PC-3 (cell line): ENCODE measurements at regions not wholly inside any gene's neighbourhood (a gene's known extent, or its start where the extent isn't known, plus 50 kb on each side); places are given as distances from the start of the nearest gene placed in this dataset.
"Not testable (repeated sequence)": the region's sequence is repeated elsewhere in the genome, so short reads cannot be mapped to it uniquely, and the experiment has no call there.

Experiments
- ATAC-seq: fragments of 200-7000 bp; cut with Tn5 transposase; 2 replicates; pipeline ENCODE4 v1.9.1; 2020; ENCODE audit warnings: mild to moderate bottlenecking, moderate library complexity
- BruUV-seq: library from RNA; stranded (reverse); fragments of 400-500 nt; replicated peaks from 2 replicates; lab custom pipeline; 2021; lab: Mats Ljungman, UMichigan
- CTCF ChIA-PET: fragments of 300-600 bp; sonication (Branson Sonifier 250); formaldehyde crosslinking; loops from one replicate; lab custom pipeline; 2022; ENCODE audit warnings: antibody characterized with exemption; lab: Charles Lee
- POLR2A ChIA-PET: fragments of 300-600 bp; sonication (Branson Sonifier 250); formaldehyde crosslinking; loops from one replicate; lab custom pipeline; 2022; ENCODE audit warnings: antibody characterized with exemption; ENCODE audit not compliant: unreplicated experiment; lab: Charles Lee
- DNase-seq: peaks from one replicate; pipeline ENCODE4 v3.0.0-alpha.2; 2015
- H2AFZ ChIP-seq: fragments of 300-600 bp; sonication (generic); 2 replicates; pipeline ENCODE4 v1.6.0; 2016; ENCODE audit warnings: antibody characterized with exemption, low read length
- H3F3A ChIP-seq: fragments of 300-600 bp; sonication (generic); one replicate; pipeline ENCODE4 v1.6.0; 2017; ENCODE audit warnings: antibody characterized with exemption, low read length, control low read depth, mild to moderate bottlenecking; ENCODE audit not compliant: unreplicated experiment
- H3K27ac ChIP-seq: fragments of 300-600 bp; sonication (generic); 2 replicates; pipeline ENCODE4 v1.5.1; 2016; ENCODE audit warnings: mild to moderate bottlenecking, low read length
- H3K27me3 ChIP-seq: fragments of 300-600 bp; sonication (generic); 2 replicates; pipeline ENCODE4 v1.6.1; 2016; ENCODE audit warnings: low read length, mixed read lengths
- H3K36me3 ChIP-seq: fragments of 300-600 bp; sonication (generic); 2 replicates; pipeline ENCODE4 v1.6.1; 2016; ENCODE audit warnings: low read depth, mixed run types, low read length, mixed read lengths
- H3K4me1 ChIP-seq: fragments of 300-600 bp; sonication (generic); 2 replicates; pipeline ENCODE4 v1.5.1; 2016; ENCODE audit warnings: low read length; ENCODE audit not compliant: insufficient read depth
- H3K4me2 ChIP-seq: fragments of 300-600 bp; sonication (generic); 2 replicates; pipeline ENCODE4 v1.6.0; 2016; ENCODE audit warnings: low read length
- H3K4me3 ChIP-seq: fragments of 300-600 bp; sonication (generic); 2 replicates; pipeline ENCODE4 v1.5.1; 2016; ENCODE audit warnings: mild to moderate bottlenecking, low read length, mixed read lengths
- H3K79me2 ChIP-seq: fragments of 300-600 bp; sonication (generic); 2 replicates; pipeline ENCODE4 v1.6.1; 2017; ENCODE audit warnings: low read length, mixed read lengths
- H3K9ac ChIP-seq: fragments of 300-600 bp; sonication (generic); 2 replicates; pipeline ENCODE4 v1.6.0; 2016; ENCODE audit warnings: mild to moderate bottlenecking, low read length
- H3K9me2 ChIP-seq: fragments of 300-600 bp; sonication (generic); replicated peaks from 2 replicates; pipeline ENCODE4 v1.6.1; 2016; ENCODE audit warnings: mixed run types, low read length, mixed read lengths
- H3K9me3 ChIP-seq: fragments of 300-600 bp; sonication (generic); 2 replicates; pipeline ENCODE4 v1.6.1; 2016; ENCODE audit warnings: low read length, mixed read lengths
- H4K20me1 ChIP-seq: fragments of 300-600 bp; sonication (generic); 2 replicates; pipeline ENCODE4 v1.6.1; 2016; ENCODE audit warnings: low read length, mixed read lengths
- EZH2 ChIP-seq: fragments of 300-600 bp; sonication (generic); IDR thresholded peaks from one replicate; pipeline ENCODE4 v1.6.1; 2017; ENCODE audit warnings: antibody characterized with exemption, mild to moderate bottlenecking, low read length; ENCODE audit not compliant: unreplicated experiment
- EZH2phosphoT487 ChIP-seq: fragments of 300-600 bp; sonication (generic); IDR thresholded peaks from 2 replicates; pipeline ENCODE4 v1.6.1; 2018; ENCODE audit warnings: mild to moderate bottlenecking, antibody characterized with exemption, low read length, borderline replicate concordance
- intact Hi-C: fragments of 100-400 bp; cut with micrococcal nuclease; formaldehyde crosslinking; loops from 2 replicates; pipeline ENCODE4 v1.9.0; 2023
- TF ChIP-seq, protein P1 (sequence below): fragments of 300-600 bp; sonication (generic); conservative IDR thresholded peaks from 2 replicates; pipeline ENCODE4 v1.5.1; 2017; ENCODE audit warnings: antibody characterized with exemption, low read depth, mild to moderate bottlenecking, low read length

DNA sequence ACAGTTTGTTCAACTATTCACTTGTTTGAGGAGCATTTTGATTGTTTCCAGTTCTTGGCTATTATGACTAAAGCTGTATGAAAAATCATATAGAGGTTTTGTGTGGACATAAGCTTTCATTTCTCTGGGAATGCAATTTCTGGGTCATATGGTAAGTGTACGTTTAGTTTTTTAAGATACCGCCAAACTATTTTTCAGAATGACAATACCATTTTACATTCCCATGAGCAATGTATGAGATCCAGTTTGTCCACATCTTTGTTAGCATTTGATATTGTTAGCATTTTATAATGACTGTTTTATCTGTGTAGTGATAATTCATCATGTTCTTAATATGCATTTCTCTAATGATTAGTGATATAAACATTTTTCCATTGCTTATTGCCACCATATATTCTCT lies 258.7 kb upstream of the CTNNB1 start:
- no peaks in the 10 kb centered on the region for H3K9me3 ChIP-seq
- H3K4me1 ChIP-seq: peaks cover 10% of the 10 kb centered on the region; the same call in 1 of the 2 replicates
- H3F3A ChIP-seq: no peaks in the 10 kb centered on the region
- H2AFZ ChIP-seq: no peak overlapping the region
- ChIA-PET POLR2A (no interaction called here), CTCF (no interaction called here)
- H3K4me2 ChIP-seq: no peak overlapping the region
- TF ChIP-seq EZH2phosphoT487 (no peak), EZH2 (no peak)
- TF ChIP-seq, protein P1, sequence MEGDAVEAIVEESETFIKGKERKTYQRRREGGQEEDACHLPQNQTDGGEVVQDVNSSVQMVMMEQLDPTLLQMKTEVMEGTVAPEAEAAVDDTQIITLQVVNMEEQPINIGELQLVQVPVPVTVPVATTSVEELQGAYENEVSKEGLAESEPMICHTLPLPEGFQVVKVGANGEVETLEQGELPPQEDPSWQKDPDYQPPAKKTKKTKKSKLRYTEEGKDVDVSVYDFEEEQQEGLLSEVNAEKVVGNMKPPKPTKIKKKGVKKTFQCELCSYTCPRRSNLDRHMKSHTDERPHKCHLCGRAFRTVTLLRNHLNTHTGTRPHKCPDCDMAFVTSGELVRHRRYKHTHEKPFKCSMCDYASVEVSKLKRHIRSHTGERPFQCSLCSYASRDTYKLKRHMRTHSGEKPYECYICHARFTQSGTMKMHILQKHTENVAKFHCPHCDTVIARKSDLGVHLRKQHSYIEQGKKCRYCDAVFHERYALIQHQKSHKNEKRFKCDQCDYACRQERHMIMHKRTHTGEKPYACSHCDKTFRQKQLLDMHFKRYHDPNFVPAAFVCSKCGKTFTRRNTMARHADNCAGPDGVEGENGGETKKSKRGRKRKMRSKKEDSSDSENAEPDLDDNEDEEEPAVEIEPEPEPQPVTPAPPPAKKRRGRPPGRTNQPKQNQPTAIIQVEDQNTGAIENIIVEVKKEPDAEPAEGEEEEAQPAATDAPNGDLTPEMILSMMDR: no peak
- H3K36me3 ChIP-seq: no peaks in the 10 kb centered on the region
- no peak overlapping the region for H3K4me3 ChIP-seq
- ATAC-seq (no peak), DNase-seq (no peak)
- no peak overlapping the region for H3K27ac ChIP-seq
- no peaks in the 10 kb centered on the region for H3K9me2 ChIP-seq
- BruUV-seq: no TSS peak
- no peak overlapping the region for H3K9ac ChIP-seq
- no peaks in the 10 kb centered on the region for H4K20me1 ChIP-seq
- H3K27me3 ChIP-seq: no peaks in the 10 kb centered on the region
- intact Hi-C loops: no loop called here
- no peaks in the 10 kb centered on the region for H3K79me2 ChIP-seq

GRCh38 chr3:40947022-40947421 lies 252.3 kb upstream of the CTNNB1 start:
- H3K9ac ChIP-seq, H3K9me2 ChIP-seq, H3K36me3 ChIP-seq, ATAC-seq, CTCF ChIA-PET, H3K4me2 ChIP-seq, DNase-seq, BruUV-seq, H2AFZ ChIP-seq, H3F3A ChIP-seq, H3K27ac ChIP-seq, H4K20me1 ChIP-seq, H3K79me2 ChIP-seq, H3K4me3 ChIP-seq, POLR2A ChIA-PET, H3K4me1 ChIP-seq, H3K27me3 ChIP-seq, H3K9me3 ChIP-seq, intact Hi-C loops: not testable (repeated sequence)

GRCh38 chr3:40949347-40949746 lies 250.0 kb upstream of the CTNNB1 start:
- H3K27me3 ChIP-seq, intact Hi-C loops, H3K27ac ChIP-seq, BruUV-seq, H3K9me3 ChIP-seq, H3K4me3 ChIP-seq, H3K4me1 ChIP-seq, DNase-seq, H3K4me2 ChIP-seq, CTCF ChIA-PET, H2AFZ ChIP-seq, ATAC-seq, H3K79me2 ChIP-seq, H3K36me3 ChIP-seq, H3K9me2 ChIP-seq, H3K9ac ChIP-seq, H4K20me1 ChIP-seq, POLR2A ChIA-PET, H3F3A ChIP-seq: not testable (repeated sequence)

DNA sequence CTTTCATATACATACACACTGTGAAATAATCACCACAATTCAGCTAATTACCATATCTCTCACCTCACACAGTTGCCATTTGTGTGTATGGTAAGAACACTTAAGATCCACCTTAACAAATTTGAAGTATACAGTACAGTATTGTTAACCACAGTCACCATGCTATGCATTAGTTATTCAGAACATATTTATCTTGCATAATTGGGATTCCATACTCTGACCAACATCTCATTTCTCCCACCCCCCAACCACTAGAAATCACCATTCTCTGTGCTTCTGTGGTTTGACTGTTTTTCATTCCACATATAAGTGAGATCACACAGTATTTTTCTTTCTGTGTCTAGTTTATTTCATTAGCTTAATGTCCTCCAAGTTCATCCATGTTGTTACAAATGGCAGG lies 247.7 kb upstream of the CTNNB1 start:
- no peaks in the 10 kb centered on the region for H4K20me1 ChIP-seq
- POLR2A ChIA-PET: no interaction called here
- intact Hi-C loops: no loop called here
- H3K9me3 ChIP-seq: peaks cover 7% of the 10 kb centered on the region; the same call in 1 of the 2 replicates
- BruUV-seq: no TSS peak
- TF ChIP-seq EZH2 (no peak), EZH2phosphoT487 (no peak)
- TF ChIP-seq, protein P1: no peak
- no peak for DNase-seq
- H3F3A ChIP-seq: no peaks in the 10 kb centered on the region
- no peak overlapping the region for H2AFZ ChIP-seq
- no peaks in the 10 kb centered on the region for H3K27me3 ChIP-seq
- no peaks in the 10 kb centered on the region for H3K9me2 ChIP-seq
- ATAC-seq: no peak
- H3K9ac ChIP-seq: no peak overlapping the region
- H3K36me3 ChIP-seq: no peaks in the 10 kb centered on the region
- H3K4me1 ChIP-seq: no peaks in the 10 kb centered on the region
- no peaks in the 10 kb centered on the region for H3K79me2 ChIP-seq
- CTCF ChIA-PET: no interaction called here
- no peak overlapping the region for H3K4me3 ChIP-seq
- H3K4me2 ChIP-seq: no peak overlapping the region
- no peak overlapping the region for H3K27ac ChIP-seq
